NT2/D1 (cell line): ENCODE measurements at regions not wholly inside any gene's neighbourhood (a gene's known extent, or its start where the extent isn't known, plus 50 kb on each side); places are given as distances from the start of the nearest gene placed in this dataset.

Source experiments
- SUZ12 ChIP-seq: IDR thresholded peaks from 2 replicates; pipeline ENCODE4 v1.6.1; 2011; ENCODE audit not compliant: insufficient read length, insufficient read depth; ENCODE audit errors: extremely low read depth
- YY1 ChIP-seq: IDR thresholded peaks from 2 replicates; pipeline ENCODE4 v1.6.1; 2011; ENCODE audit not compliant: insufficient read length, insufficient read depth
- ZNF274 ChIP-seq: IDR thresholded peaks from 2 replicates; pipeline ENCODE4 v1.6.1; 2011; ENCODE audit warnings: mild to moderate bottlenecking, low read depth, low read length

- TF ChIP-seq YY1 = no peak
- no peak for TF ChIP-seq SUZ12
- no peak for TF ChIP-seq ZNF274
Measured at GRCh38 chr7:121618182-121618581, 222.1 kb upstream of the FAM3C start.
